Urothelium cell line (cell line): ENCODE measurements at regions not wholly inside any gene's neighbourhood (a gene's known extent, or its start where the extent isn't known, plus 50 kb on each side); places are given as distances from the start of the nearest gene placed in this dataset.
"Not testable (repeated sequence)": the region's sequence is repeated elsewhere in the genome, so short reads cannot be mapped to it uniquely, and the experiment has no call there.

Experiments used
- DNase-seq: peaks from one replicate; pipeline ENCODE4 v3.0.0; 2011; ENCODE audit warnings: low spot score, mixed read lengths
- FAIRE-seq: peaks from 2 replicates; lab custom pipeline; 2011; peaks lifted over from hg19 to GRCh38; lab: Jason Lieb, UNC

GRCh38 chr11:86149792-86150191 is 80.9 kb upstream of the PICALM start:
- DNase-seq (no peak), FAIRE-seq (no peak)

- FAIRE-seq, result no peak
- no peak for DNase-seq
Observed at GRCh38 chr11:86148345-86148747, 79.5 kb upstream of the PICALM start.

GRCh38 chr11:86147004-86147403 is 78.1 kb upstream of the PICALM start:
- no peak for FAIRE-seq
- DNase-seq, result no peak

GRCh38 chr11:86145439-86146156 is 76.7 kb upstream of the PICALM start:
- DNase-seq, result no peak
- FAIRE-seq, result no peak

- FAIRE-seq, result no peak
Observed at GRCh38 chr11:86144846-86145245, 76.0 kb upstream of the PICALM start.

GRCh38 chr11:86144087-86144486 is 75.2 kb upstream of the PICALM start:
- FAIRE-seq, DNase-seq: not testable (repeated sequence)

More at GRCh38 chr11:86144846-86145245, 76.0 kb upstream of the PICALM start:
- DNase-seq, result no peak

- no peak for FAIRE-seq
Observed at GRCh38 chr11:86143087-86144030, 74.5 kb upstream of the PICALM start.

GRCh38 chr11:86142170-86142569 is 73.3 kb upstream of the PICALM start:
- no peak for DNase-seq
- no peak for FAIRE-seq

More at GRCh38 chr11:86143087-86144030, 74.5 kb upstream of the PICALM start:
- no peak for DNase-seq

GRCh38 chr11:86141727-86142126 is 72.8 kb upstream of the PICALM start:
- DNase-seq (no peak), FAIRE-seq (no peak)

GRCh38 chr11:86140334-86140990 is 71.6 kb upstream of the PICALM start:
- FAIRE-seq, result no peak
- DNase-seq, result no peak

- FAIRE-seq (no peak), DNase-seq (no peak)
Observed at GRCh38 chr11:86138958-86139357, 70.1 kb upstream of the PICALM start.

- FAIRE-seq (no peak), DNase-seq (no peak)
Observed at GRCh38 chr11:86136538-86136937, 67.7 kb upstream of the PICALM start.

GRCh38 chr11:86135319-86135714 is 66.4 kb upstream of the PICALM start:
- no peak for FAIRE-seq
- no peak for DNase-seq

GRCh38 chr11:86134580-86135318 is 65.9 kb upstream of the PICALM start:
- FAIRE-seq (no peak), DNase-seq (no peak)

GRCh38 chr11:86132667-86133249 is 63.9 kb upstream of the PICALM start:
- no peak for FAIRE-seq
- no peak for DNase-seq

GRCh38 chr11:86129740-86130540 is 61.1 kb upstream of the PICALM start:
- DNase-seq (no peak), FAIRE-seq (no peak)

- DNase-seq (no peak), FAIRE-seq (no peak)
Observed at GRCh38 chr11:86128914-86129313, 60.0 kb upstream of the PICALM start.

- FAIRE-seq (no peak), DNase-seq (no peak)
Observed at GRCh38 chr11:86126862-86127261, 58.0 kb upstream of the PICALM start.
